Activated CD4-positive, alpha-beta T cell treated with anti-CD3 and anti-CD28 coated beads, Interleukin-10, Interleukin-2, amounts not matched to agents 100 ng/mL and 50 ng/mL, durations not matched to agents 16 hours and 8 hours (primary cell): ENCODE measurements at regions not wholly inside any gene's neighbourhood (a gene's known extent, or its start where the extent isn't known, plus 50 kb on each side); places are given as distances from the start of the nearest gene placed in this dataset.
"Not testable (repeated sequence)": the region's sequence is repeated elsewhere in the genome, so short reads cannot be mapped to it uniquely, and the experiment has no call there.

ENCODE experiments used
- DNase-seq: peaks from one replicate; pipeline ENCODE4 v3.0.0-alpha.2; 2020

DNA sequence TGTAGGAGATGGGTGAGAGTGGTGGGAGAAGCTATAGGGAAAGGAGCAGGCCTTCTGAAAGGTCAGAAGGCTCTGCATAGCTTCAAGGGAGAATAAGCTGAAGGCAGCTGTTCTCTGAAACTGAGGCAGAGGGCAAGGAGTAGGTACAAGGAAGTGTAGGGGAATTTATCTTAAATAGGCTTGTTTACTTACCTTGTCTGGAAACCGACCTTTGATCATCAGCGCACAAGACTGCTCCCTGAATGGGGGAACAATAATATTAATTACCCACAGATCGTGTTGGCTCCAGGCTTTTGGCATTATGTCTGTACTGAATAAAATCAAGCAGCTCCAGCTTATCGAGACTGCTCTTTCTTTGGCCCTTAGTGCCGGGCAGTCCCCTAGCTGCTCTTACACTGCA, 175.5 kb upstream of the MAGEB16 start:
- no peak for DNase-seq

DNA sequence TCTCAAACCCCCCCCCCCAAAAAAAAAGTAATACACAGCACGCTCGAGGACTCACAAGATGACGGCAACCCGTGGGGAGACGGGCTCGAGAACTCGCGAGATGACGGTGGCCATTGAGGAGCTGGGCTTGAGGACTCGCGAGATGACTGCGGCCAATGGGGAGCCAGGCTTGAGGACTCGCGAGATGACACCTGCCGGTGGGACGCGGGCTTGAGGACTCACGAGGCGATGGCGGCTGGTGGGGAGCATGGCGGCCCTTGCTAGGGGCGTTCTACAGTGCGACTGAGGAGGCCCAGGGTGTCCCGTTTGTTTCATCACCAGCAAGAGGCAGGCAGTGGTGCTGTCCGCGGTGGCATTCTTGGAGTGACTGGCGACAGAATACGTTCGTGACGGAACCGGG, 172.4 kb upstream of the MAGEB16 start:
- DNase-seq, result no peak

DNA sequence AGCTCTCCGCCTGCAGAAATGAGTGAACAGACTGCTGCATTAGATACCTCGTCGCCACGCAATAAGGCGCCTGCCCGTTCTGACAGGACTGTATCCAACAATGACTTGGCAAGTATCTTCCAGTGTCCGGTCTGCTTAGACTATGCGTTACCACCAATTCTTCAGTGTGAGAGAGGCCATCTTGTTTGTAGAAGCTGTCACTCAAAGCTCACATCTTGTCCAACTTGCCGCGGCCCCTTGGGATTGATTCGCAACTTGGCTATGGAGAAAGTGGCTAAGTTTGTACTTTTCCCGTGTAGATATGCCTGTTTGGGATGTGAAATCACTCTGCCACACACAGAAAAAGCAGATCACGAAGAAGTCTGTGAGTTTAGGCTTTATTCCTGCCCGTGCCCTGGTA, 172.0 kb upstream of the MAGEB16 start:
- no peak for DNase-seq

GRCh38 chrX:35635971-35636370, 162.2 kb upstream of the MAGEB16 start:
- not testable (repeated sequence) for DNase-seq

GRCh38 chrX:35664833-35665232, 133.3 kb upstream of the MAGEB16 start:
- DNase-seq, result no peak

DNA sequence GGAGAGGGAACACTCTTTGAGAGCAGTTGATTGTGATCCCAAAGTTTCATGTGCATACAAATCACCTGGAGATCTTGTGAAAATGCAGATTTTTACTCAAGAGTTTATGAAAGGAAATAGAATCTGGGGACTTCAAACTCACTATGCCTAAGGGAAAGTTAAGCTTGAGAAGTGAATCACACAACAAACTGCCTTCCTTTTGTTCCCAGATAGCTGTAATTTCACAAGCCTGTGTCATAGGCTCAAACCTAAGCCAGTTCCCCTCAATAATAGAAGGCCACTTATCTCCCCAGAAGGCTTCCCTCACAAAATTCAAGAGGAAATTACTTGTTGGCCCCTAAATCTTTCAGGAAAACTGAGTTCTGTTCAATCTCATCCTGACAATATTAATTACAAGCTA, 132.8 kb upstream of the MAGEB16 start:
- no peak for DNase-seq

DNA sequence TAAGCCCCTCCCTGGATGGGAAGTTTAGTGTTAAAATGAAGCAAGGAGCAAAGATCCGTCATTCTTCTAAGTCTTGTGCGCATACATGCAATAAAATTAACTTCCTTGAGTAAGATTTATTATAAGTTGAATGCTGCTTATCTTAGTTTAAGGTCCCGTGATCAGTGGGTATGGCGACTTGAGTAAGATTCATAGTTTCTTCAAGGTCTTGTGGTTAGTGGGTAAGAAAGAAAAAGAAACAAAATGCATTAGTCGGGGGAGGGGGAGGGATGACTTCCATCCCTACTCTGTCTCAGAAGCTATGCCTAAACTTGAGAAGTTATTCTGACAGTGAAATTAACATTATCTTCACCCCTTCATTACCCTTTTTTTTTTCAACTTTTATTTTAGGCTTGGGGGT, 127.3 kb upstream of the MAGEB16 start:
- DNase-seq, result peak; percentile 3

GRCh38 chrX:35675151-35675550, 123.0 kb upstream of the MAGEB16 start:
- no peak for DNase-seq

DNA sequence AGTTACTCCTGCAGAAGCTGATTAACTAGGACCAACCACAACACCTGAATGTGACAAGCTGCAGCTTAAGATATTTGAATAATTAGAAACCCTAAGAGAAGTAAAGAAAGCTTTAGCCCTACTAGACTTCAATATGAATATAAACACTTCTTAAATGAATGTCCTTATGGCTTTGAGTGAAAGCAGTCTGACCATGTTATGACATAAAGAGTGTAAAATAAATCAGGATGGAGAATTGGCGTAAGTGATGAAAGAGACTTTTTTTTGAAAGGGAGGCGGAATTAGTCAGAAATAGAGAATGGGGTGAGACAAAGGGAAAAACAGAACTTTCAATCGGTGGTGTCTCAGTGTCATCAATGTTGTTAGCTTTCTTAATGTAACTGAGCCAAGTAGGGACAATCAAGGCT, 117.2 kb upstream of the MAGEB16 start:
- DNase-seq, result peak; percentile 1

GRCh38 chrX:35682476-35682875, 115.7 kb upstream of the MAGEB16 start:
- DNase-seq, result no peak

GRCh38 chrX:35696760-35697234, 101.3 kb upstream of the MAGEB16 start:
- peak; percentile 52 for DNase-seq

- DNase-seq, result peak; percentile 30
These were observed 98.5 kb upstream of the MAGEB16 start for GRCh38 chrX:35699642-35700041.

DNA sequence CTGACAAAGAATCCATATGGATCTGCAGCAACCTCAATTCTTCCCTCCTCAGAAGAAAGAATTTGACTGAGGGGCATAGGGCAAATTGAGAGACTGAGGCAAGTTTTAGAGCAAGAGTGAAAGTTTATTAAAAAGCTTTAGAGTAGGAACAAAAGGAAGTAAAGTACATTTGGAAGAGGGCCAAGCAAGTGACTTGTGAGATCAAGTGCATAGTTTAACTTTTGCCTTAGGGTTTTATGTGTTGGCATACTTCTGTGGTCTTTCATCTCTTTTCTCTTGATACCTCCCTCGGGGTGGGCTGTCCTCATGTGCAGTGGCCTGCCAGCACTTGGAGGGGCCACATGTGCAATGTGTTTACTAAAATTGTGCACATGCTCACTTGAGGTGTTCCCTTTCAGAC, 98.0 kb upstream of the MAGEB16 start:
- DNase-seq, result no peak

DNA sequence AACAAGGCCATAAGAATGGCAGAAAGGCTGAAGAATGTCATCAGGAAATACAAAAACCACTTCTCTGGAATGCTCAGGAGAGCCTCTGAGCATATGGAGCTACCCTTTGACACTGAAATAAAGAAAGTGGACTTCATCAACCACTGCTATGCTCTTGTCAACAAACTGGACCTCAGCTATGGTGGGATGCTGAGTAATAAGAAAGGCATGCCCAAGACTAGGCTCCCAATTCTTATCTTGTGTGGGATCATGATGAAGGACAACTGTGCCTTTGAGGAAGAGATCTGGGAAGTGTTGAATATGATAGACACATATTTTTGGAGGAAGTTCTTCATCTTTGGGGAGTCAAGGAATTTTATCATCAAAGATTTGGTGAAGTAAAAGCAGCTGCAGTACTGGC, 86.9 kb upstream of the MAGEB16 start:
- DNase-seq, result no peak

DNA sequence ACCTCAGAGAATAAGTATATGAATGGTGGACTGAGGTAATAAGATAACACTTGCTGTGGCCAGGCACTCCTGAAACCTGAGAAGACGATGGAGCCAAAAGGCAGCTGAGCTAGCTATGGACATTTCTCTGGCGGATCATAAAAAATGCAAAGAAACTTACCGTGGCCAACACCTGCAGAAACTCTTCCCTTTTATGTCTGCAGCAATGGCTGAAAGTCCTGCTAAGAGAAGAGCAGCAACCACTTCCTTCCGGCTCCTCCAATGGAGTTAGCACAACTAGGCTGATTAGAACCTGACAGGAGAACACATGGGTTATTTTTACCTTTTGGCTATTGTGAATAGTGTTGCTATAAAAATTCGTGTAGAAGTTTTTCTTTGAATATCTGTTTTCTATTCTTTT, 76.0 kb upstream of the MAGEB16 start:
- no peak for DNase-seq

- DNase-seq, result peak; percentile 6
These were observed 72.0 kb upstream of the MAGEB16 start for GRCh38 chrX:35726176-35726575.

- no peak for DNase-seq
These were observed 69.7 kb upstream of the MAGEB16 start for GRCh38 chrX:35728481-35728880.

GRCh38 chrX:35733879-35734278, 64.3 kb upstream of the MAGEB16 start:
- no peak for DNase-seq

DNA sequence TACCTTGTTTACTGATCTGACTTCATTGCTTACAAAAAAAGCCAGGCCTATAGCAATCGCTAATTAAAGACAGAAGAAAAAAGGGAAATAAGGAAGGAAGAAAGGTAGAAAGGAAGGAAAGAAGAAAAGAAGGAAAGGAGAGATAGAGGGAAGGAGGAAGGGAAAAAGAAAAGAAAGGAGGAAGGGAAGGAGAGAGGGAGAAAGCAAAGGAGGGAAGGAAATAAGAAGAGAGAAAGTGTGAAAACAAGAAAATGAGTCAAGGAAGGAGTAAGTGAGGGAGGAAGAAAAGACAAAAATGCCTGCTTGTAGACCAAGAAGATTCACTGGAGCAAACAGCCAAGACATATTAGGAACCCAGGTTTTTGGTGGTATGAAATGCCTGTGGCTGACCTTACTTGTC, 57.0 kb upstream of the MAGEB16 start:
- no peak for DNase-seq

- DNase-seq, result no peak
These were observed 54.8 kb upstream of the MAGEB16 start for GRCh38 chrX:35743331-35743730.
